22Rv1 (cell line): ENCODE measurements at regions not wholly inside any gene's neighbourhood (a gene's known extent, or its start where the extent isn't known, plus 50 kb on each side); places are given as distances from the start of the nearest gene placed in this dataset.

Source experiments
- H3K27ac ChIP-seq: fragments of 450-650 bp; 2 replicates; pipeline ENCODE4 v1.5.1; 2017
- CTCF ChIP-seq: fragments of 450-650 bp; IDR thresholded peaks from 2 replicates; pipeline ENCODE4 v1.5.1; 2017; ENCODE audit warnings: mild to moderate bottlenecking
- ZFX ChIP-seq: fragments of 450-650 bp; IDR thresholded peaks from 2 replicates; pipeline ENCODE4 v1.6.1; 2017; ENCODE audit warnings: antibody characterized with exemption, borderline replicate concordance

- no peak for TF ChIP-seq ZFX
- no peak for TF ChIP-seq CTCF
Observed at GRCh38 chr15:79721256-79721655, 175.6 kb downstream of the MTHFS start.

GRCh38 chr15:79724312-79724711 lies 172.5 kb downstream of the MTHFS start:
- no peak for TF ChIP-seq ZFX
- TF ChIP-seq CTCF, result no peak
- no peak overlapping the region for H3K27ac ChIP-seq

More at GRCh38 chr15:79721256-79721655, 175.6 kb downstream of the MTHFS start:
- no peak overlapping the region for H3K27ac ChIP-seq

GRCh38 chr15:79724804-79725203 lies 172.0 kb downstream of the MTHFS start:
- TF ChIP-seq CTCF, result no peak
- H3K27ac ChIP-seq, result no peak overlapping the region

DNA sequence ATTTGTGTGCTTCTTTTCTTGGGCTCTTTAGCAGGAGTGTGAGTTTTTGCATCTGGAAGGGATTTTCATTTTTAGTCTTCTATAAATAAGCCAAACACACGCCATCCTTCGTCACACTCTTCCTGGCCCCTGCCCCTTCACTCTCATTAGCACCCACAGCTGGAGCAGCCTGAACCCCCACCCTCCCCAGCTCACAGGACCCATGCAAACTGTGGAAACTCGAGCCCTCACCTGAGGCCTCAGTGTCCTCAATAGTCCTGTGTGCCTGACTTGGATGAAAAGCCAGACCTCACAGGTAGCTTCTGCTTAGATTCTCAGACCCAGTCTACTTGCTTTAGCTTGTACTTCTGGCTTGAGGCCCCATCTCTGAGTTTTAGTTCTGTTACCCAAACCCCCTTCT lies 167.9 kb downstream of the MTHFS start:
- TF ChIP-seq CTCF (no peak), ZFX (no peak)
- no peak overlapping the region for H3K27ac ChIP-seq

GRCh38 chr15:79736435-79737000 lies 160.3 kb downstream of the MTHFS start:
- no peak overlapping the region for H3K27ac ChIP-seq
- TF ChIP-seq ZFX (no peak), CTCF (no peak)

GRCh38 chr15:79738143-79738542 lies 158.7 kb downstream of the MTHFS start:
- H3K27ac ChIP-seq, result no peak overlapping the region
- TF ChIP-seq CTCF (no peak), ZFX (no peak)

DNA sequence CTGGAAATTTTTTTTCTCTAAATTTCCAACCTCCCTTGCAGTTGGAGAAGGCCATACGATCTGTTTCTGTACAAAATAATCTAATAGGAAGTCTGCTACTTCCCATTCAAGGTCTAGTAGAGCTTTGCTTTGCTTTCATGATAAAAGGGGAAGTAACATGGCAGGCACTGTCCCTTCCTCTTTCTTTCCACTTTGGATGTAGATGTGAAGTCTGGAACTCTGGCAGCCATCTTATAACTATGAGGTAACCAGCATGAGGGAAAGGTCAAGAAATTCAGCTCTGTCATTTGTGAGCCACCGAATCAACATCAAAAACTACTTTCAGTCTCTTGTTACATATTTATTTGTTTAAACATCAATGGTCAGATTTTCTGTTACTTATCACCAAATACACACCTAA lies 156.3 kb downstream of the MTHFS start:
- H3K27ac ChIP-seq, result no peak overlapping the region
- no peak for TF ChIP-seq CTCF
- no peak for TF ChIP-seq ZFX
